Pancreas (tissue), 10 donors: ENCODE measurements at regions not wholly inside any gene's neighbourhood (a gene's known extent, or its start where the extent isn't known, plus 50 kb on each side); places are given as distances from the start of the nearest gene placed in this dataset.

Experiments used
- ATAC-seq, 4 donors: fragments of 200-7000 bp; cut with Tn5 transposase; one replicate each; pipeline versions ENCODE4 v1.8.0 to v1.9.1; 2020; ENCODE audit warnings: mild to moderate bottlenecking in 4 of 4, moderate library complexity in 4 of 4
- DNase-seq, 6 donors: peaks; one replicate each; pipeline ENCODE4 v3.0.0-alpha.2; 2020
- FAIRE-seq: peaks from 2 replicates; lab custom pipeline; 2012; peaks lifted over from hg19 to GRCh38; lab: Jason Lieb, UNC
- H3K27ac ChIP-seq, 4 donors: fragments of 200-600 bp; sonication (generic); 1 replicate in 3 of 4; 2 replicates in 1 of 4; pipeline versions ENCODE4 v1.5.0 to v1.8.0; 2020
- H3K27me3 ChIP-seq, 4 donors: fragments of 200-600 bp; one replicate each; pipeline ENCODE4 v1.8.0; 2021
- H3K36me3 ChIP-seq, 3 donors: fragments of 200-600 bp; sonication (generic) in 1 of 3; one replicate each; pipeline versions ENCODE4 v1.5.0 to v1.8.0; 2020 to 2021
- H3K4me1 ChIP-seq, 3 donors: fragments of 200-600 bp; one replicate each; pipeline ENCODE4 v1.8.0; 2021
- H3K4me3 ChIP-seq, 4 donors: fragments of 200-600 bp; sonication (generic) in 2 of 4; one replicate each; pipeline versions ENCODE4 v1.5.0 to v1.8.0; 2020 to 2021
- H3K9me3 ChIP-seq, 4 donors: fragments of 200-600 bp; one replicate each; pipeline ENCODE4 v1.8.0; 2021
- CTCF ChIP-seq, 4 donors: fragments of 200-600 bp; sonication (generic) in 3 of 4; IDR thresholded peaks; one replicate each; pipeline versions ENCODE4 v1.5.0 to v1.8.0; 2021; ENCODE audit warnings: antibody characterized with exemption in 4 of 4
- WGBS, 2 donors: extraction: QIAGEN DNeasy Blood & Tissue Kit; methylation state at CpG; one replicate each; pipeline ENCODE4 v1.1.7; 2013; 5-methylcytosine and 5-hydroxymethylcytosine counted together
- intact Hi-C, 3 donors: fragments of 100-400 bp; cut with DNase I; formaldehyde crosslinking; loops; one replicate each; pipeline versions ENCODE4 v1.11.1 to v1.14.2; 2022
- donor health status: healthy with polysubstance abuse.
- donor health status: DM: no; HTN: no; CAD: no; lungs with moderate emphysema.
- donor health status: DM: no; HTN: no; CAD: no.
- donor health status: control.
- donor health status: control.
- donor health status: Bipolar disorder and iron deficiency.
- donor health status: DM: yes; HTN: yes; CAD: no.
- donor health status: DM: no; HTN: no; CAD: no.
- donor health status: DM: no; HTN: no; CAD: no.
- donor health status: DM: yes; HTN: yes; CAD: no.

GRCh38 chr11:29119116-29119515 is 897.7 kb downstream of the KCNA4 start:
- no peak overlapping the region for H3K4me3 ChIP-seq
- no peaks in the 10 kb centered on the region for H3K9me3 ChIP-seq
- H3K27me3 ChIP-seq, result no peaks in the 10 kb centered on the region
- DNase-seq (no peak), FAIRE-seq (no peak), ATAC-seq (no peak)
- H3K27ac ChIP-seq, result no peak overlapping the region
- no peaks in the 10 kb centered on the region for H3K4me1 ChIP-seq
- TF ChIP-seq CTCF (IDR thresholded peaks at IDR 0.05), result no peak
- intact Hi-C loops, result no loop called here
- 67 to 90% methylated on average over 1 of the region's 1 CpG for WGBS, 2 donors
- H3K36me3 ChIP-seq, result no peaks in the 10 kb centered on the region

GRCh38 chr11:29100967-29101366 is 915.9 kb downstream of the KCNA4 start:
- 56 to 64% methylated on average over 3 of the region's 3 CpGs for WGBS, 2 donors
- H3K27me3 ChIP-seq, result no peaks in the 10 kb centered on the region
- no peak for ATAC-seq
- H3K4me1 ChIP-seq, result no peaks in the 10 kb centered on the region
- TF ChIP-seq CTCF (IDR thresholded peaks at IDR 0.05), result no peak
- intact Hi-C loops, result no loop called here
- H3K4me3 ChIP-seq, result no peak overlapping the region
- FAIRE-seq, result no peak
- no peaks in the 10 kb centered on the region for H3K36me3 ChIP-seq
- no peaks in the 10 kb centered on the region for H3K9me3 ChIP-seq
- DNase-seq, result no peak
- no peak overlapping the region for H3K27ac ChIP-seq

- DNase-seq (no peak), FAIRE-seq (no peak), ATAC-seq (no peak)
- no peak overlapping the region for H3K27ac ChIP-seq
- no peaks in the 10 kb centered on the region for H3K9me3 ChIP-seq
- WGBS, 2 donors, result 66 to 76% methylated on average over 1 of the region's 1 CpG
- H3K27me3 ChIP-seq, result no peaks in the 10 kb centered on the region
- no peaks in the 10 kb centered on the region for H3K36me3 ChIP-seq
- intact Hi-C loops, result no loop called here
- H3K4me1 ChIP-seq, result no peaks in the 10 kb centered on the region
- H3K4me3 ChIP-seq, result no peak overlapping the region
- no peak for TF ChIP-seq CTCF (IDR thresholded peaks at IDR 0.05)
Observed at GRCh38 chr11:29095821-29096220, 921.0 kb downstream of the KCNA4 start.

GRCh38 chr11:29093416-29094120 is 923.3 kb downstream of the KCNA4 start:
- WGBS, 2 donors, result 77 to 81% methylated on average over 1 of the region's 1 CpG
- Histone ChIP-seq H3K27ac (no peak overlapping the region), H3K9me3 (no peaks in the 10 kb centered on the region), H3K4me3 (no peak overlapping the region), H3K27me3 (no peaks in the 10 kb centered on the region), H3K4me1 (no peaks in the 10 kb centered on the region), H3K36me3 (no peaks in the 10 kb centered on the region)
- FAIRE-seq, result no peak
- peak in 1 of 4 donors; percentile 31 for ATAC-seq
- intact Hi-C loops, result no loop called here
- no peak for DNase-seq
- no peak for TF ChIP-seq CTCF (IDR thresholded peaks at IDR 0.05)

- no peaks in the 10 kb centered on the region for H3K27me3 ChIP-seq
- ATAC-seq (no peak), FAIRE-seq (no peak), DNase-seq (no peak)
- intact Hi-C loops, result no loop called here
- no peak overlapping the region for H3K4me3 ChIP-seq
- 1 to 6% methylated on average over 1 of the region's 1 CpG for WGBS, 2 donors
- no peaks in the 10 kb centered on the region for H3K4me1 ChIP-seq
- H3K9me3 ChIP-seq, result no peaks in the 10 kb centered on the region
- no peak overlapping the region for H3K27ac ChIP-seq
- TF ChIP-seq CTCF (IDR thresholded peaks at IDR 0.05), result no peak
- H3K36me3 ChIP-seq, result no peaks in the 10 kb centered on the region
Observed at GRCh38 chr11:29087200-29087812, 929.5 kb downstream of the KCNA4 start.
